Activated T-helper 1 cell treated with anti-CD3 and anti-CD28 coated beads, Interleukin-2, amount 50 U/mL, for 16 hours (primary cell): ENCODE measurements at regions not wholly inside any gene's neighbourhood (a gene's known extent, or its start where the extent isn't known, plus 50 kb on each side); places are given as distances from the start of the nearest gene placed in this dataset.
"Not testable (repeated sequence)": the region's sequence is repeated elsewhere in the genome, so short reads cannot be mapped to it uniquely, and the experiment has no call there.

Experiments used
- DNase-seq, 2 donors: peaks; one replicate each; pipeline ENCODE4 v3.0.0-alpha.2; 2020; ENCODE audit warnings: low read depth in 1 of 2, low spot score in 1 of 2

DNA sequence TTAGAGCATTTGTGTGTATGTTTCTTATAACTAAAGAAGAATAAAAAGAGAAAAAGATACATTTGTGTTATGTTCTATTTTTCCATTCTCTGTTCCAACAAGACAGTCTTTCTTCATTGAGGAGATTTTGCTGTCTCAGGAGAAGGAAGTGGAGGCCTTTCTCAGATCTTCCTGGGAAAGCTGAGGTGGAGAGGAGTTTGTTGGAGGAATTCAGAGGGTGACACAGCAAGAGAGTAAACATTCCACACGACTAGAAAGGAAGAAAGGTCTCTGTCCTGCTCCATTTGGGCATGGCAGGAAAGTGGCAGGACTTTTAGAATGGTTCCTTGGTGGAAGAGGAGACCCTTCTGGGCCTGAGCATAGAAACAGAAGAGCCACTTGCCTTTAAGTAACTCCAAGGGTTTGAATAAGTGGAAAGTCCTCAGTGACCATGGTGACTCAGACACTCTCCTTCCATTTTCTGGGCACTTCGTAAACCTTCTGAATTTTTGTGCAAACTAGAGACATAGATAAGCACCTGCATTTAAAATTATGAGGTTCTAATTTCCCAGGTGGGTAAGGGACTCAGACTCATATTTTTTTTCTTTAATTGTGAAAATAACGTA is 52.3 kb upstream of the COL5A2 start:
- no peak for DNase-seq

DNA sequence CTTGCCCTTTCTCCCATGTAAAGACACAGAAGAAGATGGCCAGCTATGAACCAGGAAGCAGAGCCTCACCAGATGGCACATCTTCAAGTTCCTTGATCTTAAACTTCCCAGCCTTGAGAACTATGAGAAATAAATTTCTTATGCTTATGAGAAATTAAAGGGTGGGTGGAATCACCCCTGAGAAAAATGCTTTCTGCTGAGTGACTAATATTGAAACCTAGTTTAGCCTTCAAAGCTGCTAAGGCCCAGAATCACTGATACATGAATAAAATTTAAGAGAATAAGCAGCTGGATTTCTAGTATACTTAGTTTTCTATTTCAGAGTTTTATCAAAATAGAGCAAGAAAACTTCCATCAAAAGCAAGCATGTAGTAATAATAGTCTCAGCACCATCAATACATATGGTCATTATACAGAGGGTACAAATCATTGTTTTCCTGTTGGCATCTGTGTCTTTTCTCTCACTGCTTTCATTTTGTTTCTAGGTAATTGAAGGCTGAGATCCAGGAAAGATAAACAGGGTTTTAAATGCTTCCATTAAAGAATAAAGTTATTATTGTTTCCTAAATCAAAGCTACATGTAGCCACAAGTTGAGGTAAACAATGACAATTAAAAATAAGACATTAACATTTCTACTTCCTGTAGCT is 53.3 kb upstream of the COL5A2 start:
- no peak for DNase-seq

DNA sequence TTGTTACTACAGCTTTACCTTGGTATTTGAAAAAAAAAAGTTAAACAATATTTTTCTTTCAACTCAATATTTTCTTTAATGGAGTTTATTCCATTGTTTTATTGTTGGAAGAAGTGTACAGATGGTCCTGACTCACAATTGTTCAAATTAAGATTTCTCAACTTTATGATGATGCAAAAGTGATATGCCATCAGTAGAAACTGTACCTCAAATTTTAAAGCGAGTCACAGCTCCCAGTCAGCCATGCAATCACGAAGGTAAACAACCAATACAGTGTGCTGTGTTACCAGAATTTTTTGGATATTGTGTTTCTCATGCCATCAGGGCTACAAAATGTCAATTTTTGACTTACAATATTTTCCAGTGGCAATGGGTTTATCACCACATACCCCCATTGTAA is 54.0 kb upstream of the COL5A2 start:
- no peak for DNase-seq

DNA sequence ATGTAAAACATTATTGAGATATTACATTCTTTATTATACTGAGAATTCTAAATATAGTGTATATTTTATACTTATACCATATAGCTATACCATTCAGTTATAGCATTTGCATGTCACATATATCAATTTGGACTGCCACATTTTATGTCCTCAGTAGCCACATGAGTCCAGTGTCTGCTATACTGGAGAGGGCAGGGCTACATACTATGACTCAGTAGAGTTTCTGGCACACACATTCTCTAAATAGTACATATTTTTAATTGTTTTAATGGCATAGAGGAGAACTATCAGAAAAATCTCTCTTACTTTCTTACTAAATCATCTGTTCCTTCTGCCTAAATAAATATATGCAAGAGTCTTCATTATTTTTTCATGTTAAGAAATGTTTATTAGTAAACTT is 55.4 kb upstream of the COL5A2 start:
- DNase-seq: no peak

DNA sequence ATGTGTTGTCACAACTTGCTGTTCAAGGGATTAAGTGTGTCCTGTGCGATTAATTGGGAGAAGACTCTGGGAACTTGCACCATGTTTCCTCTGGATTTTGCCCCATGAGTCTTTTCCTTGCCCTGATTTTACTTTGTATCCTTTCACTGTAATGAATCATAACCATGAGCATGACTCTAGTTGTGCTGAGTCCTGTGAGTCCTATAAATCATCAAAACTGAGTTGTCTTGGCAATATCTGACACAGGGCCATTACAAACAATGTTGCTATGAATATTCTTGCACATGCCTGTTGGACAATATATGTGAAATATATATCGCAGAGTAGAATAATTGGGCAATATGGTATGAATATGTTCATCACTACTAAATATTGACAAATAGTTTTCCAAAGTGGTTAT is 56.5 kb upstream of the COL5A2 start:
- DNase-seq: no peak

DNA sequence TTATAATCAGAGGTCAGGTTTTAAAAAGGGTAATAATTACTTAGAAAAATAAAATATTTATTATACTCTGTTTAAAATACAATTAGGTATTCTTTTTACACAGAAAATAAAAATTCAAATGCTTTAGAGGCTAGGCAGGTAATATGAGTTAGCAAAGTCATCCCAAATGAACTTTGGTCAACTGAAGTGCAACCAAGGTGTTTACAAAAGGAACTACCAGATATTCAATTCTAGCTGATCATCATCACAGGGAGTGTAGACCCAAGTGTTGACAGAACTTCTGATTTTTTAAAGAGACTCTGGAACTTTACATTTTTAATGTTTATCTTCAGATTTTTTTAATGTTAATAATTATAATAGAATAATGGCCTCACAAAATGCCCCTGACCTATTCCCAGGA is 59.3 kb upstream of the COL5A2 start:
- no peak for DNase-seq

DNA sequence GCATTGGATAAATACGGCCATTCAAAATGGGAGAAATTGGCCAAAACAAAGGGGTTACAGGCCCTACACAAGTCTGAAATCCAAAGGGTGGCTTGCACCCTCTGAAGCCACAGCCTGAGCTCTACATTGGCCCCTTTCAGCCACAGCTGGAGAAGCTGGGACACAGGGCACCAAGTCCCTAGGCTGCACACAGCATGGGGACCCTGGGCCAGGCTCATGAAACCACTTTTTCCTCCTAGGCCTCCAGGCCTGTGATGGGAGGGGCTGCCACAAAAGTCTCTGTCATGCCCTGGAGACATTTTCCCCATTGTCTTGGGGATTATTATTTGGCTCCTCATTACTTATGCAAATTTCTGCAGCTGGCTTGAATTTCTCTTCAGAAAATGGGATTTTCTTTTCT is 64.3 kb upstream of the COL5A2 start:
- not testable (repeated sequence) for DNase-seq

DNA sequence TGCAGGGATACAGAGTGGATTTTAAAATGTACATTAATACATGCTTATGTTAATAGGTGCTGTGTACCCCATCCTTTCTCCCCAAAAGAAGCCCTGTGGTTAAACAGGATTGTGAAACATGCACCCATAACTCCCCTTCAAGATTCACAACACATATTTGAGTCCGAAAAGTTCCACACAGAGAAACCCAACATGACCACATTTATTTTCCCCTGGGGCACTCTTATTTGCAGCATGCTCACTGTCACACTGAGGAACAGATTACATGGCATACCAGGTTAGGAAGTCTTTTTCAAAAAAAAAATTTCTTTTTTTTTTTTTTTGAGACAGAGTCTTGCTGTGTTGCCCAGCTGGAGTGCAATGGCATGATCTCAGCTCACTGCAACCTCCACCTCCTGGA is 67.7 kb upstream of the COL5A2 start:
- DNase-seq: no peak

DNA sequence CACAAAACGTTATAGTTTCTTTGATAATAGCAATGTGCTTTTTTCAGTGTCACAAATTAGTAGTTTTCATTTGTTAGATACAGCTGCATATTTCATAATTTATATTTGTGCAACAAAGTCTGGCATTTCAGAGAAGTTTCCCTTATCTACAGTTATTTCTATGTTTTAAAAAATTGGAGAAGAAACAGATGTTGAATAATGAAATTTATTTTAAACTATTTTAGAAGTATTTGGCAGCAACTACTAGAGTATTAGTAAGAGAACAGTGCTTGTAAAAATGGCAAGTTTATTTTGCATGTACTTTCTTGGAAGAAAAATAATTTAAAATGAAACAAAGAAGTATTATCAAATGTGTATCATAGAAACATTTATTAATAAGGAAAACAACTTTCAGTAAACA is 68.6 kb upstream of the COL5A2 start:
- no peak for DNase-seq

DNA sequence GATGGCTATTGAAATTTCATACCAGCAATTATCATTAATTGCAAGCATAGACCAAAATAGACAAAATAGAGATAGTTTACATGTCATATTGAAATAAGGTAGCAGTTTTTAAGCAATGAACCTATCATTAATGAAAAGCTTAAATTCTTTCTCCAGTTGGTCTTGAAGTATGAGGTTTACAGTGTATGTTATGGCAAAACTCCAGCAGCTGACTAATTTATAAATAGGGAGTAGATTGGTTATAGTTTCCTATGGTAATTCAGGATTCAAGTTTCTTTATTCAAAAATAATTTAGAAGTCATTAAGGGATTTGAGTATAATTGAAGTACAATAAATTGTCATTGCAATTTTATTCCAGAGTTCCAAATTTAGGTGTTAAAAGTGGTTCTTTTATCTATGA is 69.6 kb upstream of the COL5A2 start:
- DNase-seq: no peak

DNA sequence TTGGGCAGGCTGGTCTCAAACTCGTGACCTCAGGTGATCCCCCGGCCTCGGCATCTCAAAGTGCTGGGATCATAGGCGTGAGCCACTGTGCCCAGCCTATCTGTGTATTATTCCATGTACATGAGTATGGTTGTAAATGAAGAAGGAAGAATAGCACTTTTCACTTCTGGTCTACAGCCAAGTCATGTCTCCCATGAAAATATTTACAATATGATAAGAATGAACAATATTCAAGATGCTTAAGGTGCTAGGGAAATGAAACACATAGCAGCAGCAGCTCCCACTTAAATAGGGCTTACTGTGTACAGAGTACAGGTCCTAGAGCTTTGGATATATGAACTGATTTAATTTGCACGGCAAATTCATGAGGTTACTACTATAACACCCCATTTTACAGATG is 70.3 kb upstream of the COL5A2 start:
- DNase-seq: no peak

DNA sequence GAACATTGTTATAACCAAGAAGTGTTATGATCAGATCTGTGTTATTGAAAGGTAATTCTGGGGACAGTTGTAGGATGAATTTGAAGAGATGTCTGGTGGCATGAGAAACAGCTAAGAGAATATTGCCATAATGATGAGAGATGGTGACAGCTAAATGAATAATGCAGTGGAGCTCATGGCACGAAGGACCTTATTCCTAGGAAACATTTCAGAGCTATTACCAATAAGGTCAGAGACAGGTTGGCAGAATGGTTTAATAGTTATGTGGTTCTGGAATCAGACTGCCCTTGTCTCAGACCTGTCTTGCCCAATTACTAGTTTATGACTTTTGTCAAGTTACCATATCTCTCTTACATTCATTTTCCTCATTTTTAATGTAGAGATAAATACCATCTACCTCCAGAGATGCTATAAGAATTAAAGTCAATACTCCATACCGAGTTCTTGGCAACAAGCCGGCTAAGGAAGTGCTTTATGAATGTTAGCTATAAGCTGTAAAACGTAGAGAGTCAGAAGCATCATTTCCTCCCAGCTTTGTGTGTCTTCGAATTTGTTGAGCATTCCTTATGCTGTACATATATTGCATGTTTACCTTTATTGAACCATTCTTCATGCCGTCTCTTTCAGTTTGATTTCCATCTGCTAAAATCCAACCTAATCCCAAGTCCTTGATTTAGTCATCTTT is 73.6 kb upstream of the COL5A2 start:
- no peak for DNase-seq

DNA sequence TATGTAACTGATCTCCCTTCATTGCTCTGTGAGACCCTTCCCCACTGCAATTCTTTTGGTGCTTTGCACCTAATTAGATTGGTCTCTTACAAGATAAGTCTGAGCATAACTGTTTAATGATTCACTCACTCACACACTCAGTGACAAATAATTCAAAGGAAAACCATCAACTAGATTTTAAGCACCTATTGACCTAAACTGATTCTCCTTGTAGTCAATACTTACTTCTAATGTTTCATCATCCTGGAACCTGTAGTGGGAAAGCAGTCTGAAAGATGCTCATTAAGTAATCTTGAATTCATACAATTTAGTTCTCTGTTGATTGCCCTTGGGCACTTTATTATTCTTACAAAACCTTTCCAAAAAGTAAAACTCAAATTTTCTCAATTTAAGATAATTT is 74.3 kb upstream of the COL5A2 start:
- DNase-seq: no peak

DNA sequence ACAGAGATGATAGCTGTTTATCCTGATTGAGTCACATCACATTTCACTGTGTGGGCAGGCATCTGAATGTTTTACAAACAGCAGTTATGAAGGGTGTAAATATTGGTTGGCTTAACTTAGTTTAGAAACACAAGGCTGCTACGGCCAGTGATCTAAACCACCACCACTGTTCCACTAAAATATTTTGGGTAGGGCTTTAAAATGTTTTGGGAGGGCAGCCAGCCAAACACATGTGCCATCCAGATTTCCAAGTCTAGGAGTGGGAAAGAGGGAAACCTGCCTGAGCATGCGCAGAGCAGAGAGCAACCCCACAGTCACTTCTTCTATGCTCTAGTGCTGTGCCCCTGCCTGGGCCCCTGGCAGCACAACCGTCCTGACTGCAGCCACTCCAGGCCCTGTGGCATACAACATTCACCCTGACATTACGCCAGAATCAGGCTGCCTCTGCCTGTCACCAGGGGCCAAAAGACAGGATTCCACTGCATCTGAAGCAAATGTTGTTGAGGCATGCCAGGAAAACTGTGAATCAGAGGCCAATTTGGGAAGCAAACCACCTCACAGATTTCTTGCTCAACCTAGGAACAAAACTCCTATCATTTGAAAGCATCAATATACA is 74.8 kb upstream of the COL5A2 start:
- DNase-seq: no peak

DNA sequence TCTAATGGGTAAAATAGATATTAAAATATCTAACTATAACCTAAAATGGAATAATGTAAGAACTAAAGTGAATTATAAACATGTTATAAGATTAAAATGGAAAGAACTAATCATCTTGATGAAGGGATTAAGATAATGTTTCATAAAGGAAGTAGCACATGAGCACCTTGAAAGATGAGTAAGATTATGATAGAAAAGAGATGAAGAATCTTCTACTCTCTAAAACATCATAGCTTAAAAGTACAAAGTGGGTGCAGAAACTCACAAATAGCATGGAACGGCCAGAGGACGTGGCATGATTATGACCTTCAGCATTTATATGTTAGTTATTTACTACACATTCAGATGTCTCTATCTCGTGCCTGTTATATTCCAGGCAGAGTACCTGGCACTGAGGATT is 76.2 kb upstream of the COL5A2 start:
- DNase-seq: no peak

DNA sequence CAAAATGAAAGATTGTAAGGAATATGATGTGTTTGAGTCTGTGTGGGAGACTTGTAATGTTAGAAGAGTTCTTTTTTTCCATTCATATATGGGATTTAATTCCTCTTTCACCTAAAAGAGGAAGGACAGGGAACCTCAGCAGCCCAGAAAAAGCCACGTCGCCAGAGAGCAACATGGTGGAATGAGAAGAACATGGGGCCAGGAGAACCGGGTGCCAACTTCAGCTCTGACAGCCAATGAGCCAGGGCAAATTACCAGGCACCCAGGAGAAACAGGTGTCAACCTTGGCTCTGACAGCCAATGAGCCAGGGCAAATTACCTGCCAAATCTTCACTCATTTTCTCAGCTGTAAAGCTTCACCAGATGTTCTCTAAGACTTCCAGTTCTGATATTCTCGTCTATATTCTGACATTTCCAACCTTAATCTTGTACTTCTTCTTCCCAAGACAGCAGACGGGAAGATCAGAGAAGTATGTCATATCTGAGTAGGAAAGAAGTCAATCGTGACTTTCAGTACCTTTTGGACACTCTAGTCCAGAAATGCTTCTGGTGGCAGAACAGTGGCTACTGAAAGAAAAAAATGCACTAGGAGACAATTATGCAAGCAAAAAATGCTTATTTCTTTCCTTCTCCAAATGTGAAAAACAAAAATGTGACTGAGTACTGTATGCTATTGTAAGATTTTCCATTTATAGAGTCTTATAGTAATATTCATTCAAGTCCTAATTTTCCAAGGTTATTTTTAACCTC is 79.2 kb upstream of the COL5A2 start:
- no peak for DNase-seq

DNA sequence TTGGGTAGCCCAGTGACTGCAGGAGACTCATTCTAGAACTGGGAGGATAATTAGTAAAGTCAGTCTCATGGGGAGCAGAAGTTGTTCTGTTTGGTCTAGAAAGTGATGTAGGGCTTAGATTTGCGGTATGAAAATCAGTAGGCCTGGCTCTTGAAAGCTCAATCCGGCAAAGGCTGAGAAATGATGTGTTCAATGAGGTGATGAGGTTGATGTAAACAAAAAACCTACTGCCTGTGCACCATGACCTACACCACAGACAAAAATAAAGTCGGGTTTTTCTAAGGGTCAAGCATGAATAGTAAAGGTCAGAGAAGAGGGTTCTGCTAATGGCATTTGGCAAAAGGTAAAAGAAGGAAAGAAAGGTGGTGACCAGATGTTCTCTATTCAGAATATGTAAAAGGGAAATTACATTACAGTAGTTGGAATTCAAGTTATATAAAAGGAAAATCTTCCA is 80.8 kb upstream of the COL5A2 start:
- DNase-seq: no peak

DNA sequence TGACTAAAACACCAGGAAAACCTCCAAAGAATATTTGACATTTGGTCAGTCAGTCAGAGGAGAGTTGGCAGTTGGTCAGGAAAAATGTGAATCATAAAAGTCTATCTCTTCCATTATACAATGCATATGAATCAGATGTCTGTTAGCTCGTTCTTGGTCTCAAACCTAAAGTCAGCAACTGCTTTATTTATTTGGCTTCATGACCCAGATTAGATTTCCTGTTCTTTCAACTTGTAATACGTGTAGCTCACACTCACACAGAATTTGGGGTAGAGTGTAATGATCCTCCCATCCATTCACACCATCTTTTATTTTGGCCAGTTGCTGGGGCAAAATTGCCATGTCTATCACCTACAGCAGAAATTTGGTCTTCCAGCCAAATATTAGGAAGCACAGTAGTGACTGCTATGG is 81.9 kb upstream of the COL5A2 start:
- DNase-seq: no peak

DNA sequence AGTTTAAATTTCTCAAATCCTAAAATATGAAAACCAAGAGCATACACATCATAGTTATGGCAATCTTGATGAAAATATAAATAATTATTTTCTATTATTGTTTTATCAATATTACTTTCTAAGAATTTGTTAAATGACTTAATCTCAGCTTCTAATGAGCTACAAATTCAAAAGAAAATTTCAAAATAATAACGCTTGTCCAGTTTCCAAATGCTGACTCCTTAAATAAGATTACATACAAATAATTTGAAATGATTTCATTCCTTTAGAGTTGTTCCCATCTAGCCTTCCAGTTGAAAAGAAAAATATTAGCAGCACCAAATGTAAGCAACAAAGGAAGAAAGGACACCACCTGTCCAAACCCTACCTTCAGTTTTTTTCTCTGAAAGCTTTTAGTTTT is 82.4 kb upstream of the COL5A2 start:
- DNase-seq: no peak

DNA sequence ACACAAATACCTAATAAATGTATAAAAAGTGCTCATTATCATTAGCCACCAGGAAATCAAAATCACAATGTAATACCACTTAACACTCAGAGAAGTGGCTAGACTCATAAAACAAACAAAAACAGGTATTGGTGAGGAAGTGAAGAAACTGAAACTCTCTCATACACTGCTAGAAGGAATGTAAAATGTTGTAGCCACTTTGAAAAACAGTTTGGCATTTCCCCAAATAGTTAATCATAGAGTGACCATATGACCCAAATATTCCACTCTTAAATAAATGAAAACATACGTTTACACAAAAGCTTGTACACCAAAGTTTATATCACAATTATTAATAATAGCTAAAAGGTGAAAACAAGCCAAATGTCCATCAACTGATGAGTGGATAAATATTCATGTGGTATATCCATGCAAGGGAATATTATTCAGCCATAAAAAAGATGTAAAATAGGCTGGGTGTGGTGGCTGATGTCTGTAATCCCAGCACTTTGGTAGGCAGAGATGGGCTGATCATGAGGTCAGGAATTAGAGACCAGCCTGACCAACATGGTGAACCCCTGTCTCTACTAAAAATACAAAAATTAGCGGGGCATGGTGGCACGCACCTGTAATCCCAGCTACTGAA is 86.2 kb upstream of the COL5A2 start:
- no peak for DNase-seq

DNA sequence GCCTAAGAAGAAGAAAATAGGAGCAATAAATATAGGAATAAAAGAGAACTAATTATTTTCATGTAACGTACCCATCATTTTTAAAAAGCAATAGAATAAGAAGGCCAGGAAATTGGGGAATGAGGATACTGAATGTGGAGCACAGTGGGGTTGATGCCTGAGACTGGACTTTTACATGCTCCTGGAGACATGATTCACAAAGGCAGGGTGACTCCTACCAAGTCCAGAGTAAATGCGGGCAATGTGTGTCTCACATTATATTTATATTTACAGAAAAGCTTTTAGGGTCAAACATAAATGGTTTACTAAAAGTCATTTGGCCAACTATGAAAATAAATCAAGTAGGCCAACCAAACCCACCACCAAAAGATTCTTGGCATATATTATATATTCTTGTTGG is 87.9 kb upstream of the COL5A2 start:
- DNase-seq: no peak
